HEK293T (cell line): ENCODE measurements at regions not wholly inside any gene's neighbourhood (a gene's known extent, or its start where the extent isn't known, plus 50 kb on each side); places are given as distances from the start of the nearest gene placed in this dataset.

Experiments
- ARNT ChIP-seq: fragments of 450-650 bp; IDR thresholded peaks from 2 replicates; pipeline ENCODE4 v1.6.1; 2017; ENCODE audit warnings: mild to moderate bottlenecking
- BHLHE40 ChIP-seq: fragments of 450-650 bp; IDR thresholded peaks from 2 replicates; pipeline ENCODE4 v1.6.1; 2016; ENCODE audit warnings: mild to moderate bottlenecking, moderate library complexity, borderline replicate concordance
- CTBP1 ChIP-seq: fragments of 450-650 bp; IDR thresholded peaks from 2 replicates; pipeline ENCODE4 v1.6.1; 2016; ENCODE audit warnings: borderline replicate concordance
- ELF4 ChIP-seq: fragments of 450-650 bp; IDR thresholded peaks from 2 replicates; pipeline ENCODE4 v1.6.1; 2017; ENCODE audit warnings: antibody characterized with exemption
- FOXA1 ChIP-seq: fragments of 450-650 bp; IDR thresholded peaks from 2 replicates; pipeline ENCODE4 v1.6.1; 2016; ENCODE audit warnings: mild to moderate bottlenecking
- FOXK2 ChIP-seq: fragments of 450-650 bp; IDR thresholded peaks from 2 replicates; pipeline ENCODE4 v1.6.1; 2016; ENCODE audit warnings: mild to moderate bottlenecking
- FOXM1 ChIP-seq: fragments of 450-650 bp; IDR thresholded peaks from 2 replicates; pipeline ENCODE4 v1.6.1; 2017; ENCODE audit warnings: mild to moderate bottlenecking, borderline replicate concordance
- HDGF ChIP-seq: fragments of 450-650 bp; IDR thresholded peaks from 2 replicates; pipeline ENCODE4 v1.6.1; 2017; ENCODE audit warnings: antibody characterized with exemption, borderline replicate concordance
- L3MBTL2 ChIP-seq: fragments of 450-650 bp; conservative IDR thresholded peaks from 2 replicates; pipeline ENCODE4 v1.6.1; 2016; ENCODE audit warnings: mild to moderate bottlenecking
- LEF1 ChIP-seq: fragments of 450-650 bp; IDR thresholded peaks from 2 replicates; pipeline ENCODE4 v1.6.1; 2017; ENCODE audit warnings: mild to moderate bottlenecking, borderline replicate concordance
- NFRKB ChIP-seq: fragments of 450-650 bp; IDR thresholded peaks from 2 replicates; pipeline ENCODE4 v1.6.1; 2016; ENCODE audit warnings: mild to moderate bottlenecking, moderate library complexity
- SP1 ChIP-seq: fragments of 450-650 bp; IDR thresholded peaks from 2 replicates; pipeline ENCODE4 v1.6.1; 2017
- SUZ12 ChIP-seq: fragments of 450-650 bp; IDR thresholded peaks from 2 replicates; pipeline ENCODE4 v1.6.1; 2016; ENCODE audit warnings: mild to moderate bottlenecking

DNA sequence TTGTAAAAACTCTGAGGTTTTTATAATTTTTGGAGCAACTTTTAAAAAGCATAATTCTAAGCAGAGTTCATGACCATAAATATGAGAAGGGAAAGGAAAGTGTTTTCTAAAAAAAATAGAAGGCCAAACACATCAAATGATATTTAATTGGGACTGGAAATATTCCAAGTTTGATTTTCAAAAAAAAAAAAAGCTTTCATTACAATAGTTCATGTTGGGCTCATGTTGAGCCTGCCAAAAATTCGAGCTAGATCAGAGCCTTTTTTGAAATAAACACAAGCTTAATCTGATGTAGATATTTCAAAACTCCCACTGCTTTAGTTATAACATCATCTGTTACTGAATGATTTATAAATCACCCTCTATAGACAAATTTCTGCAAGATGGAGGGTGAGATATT, 163.4 kb upstream of the DEFB112 start:
- TF ChIP-seq FOXK2: no peak
- TF ChIP-seq NFRKB: no peak
- TF ChIP-seq FOXM1: no peak
- no peak for TF ChIP-seq SUZ12
- no peak for TF ChIP-seq FOXA1
- TF ChIP-seq SP1: no peak
- TF ChIP-seq HDGF: no peak
- TF ChIP-seq L3MBTL2: no peak
- no peak for TF ChIP-seq ARNT
- no peak for TF ChIP-seq ELF4
- TF ChIP-seq LEF1: no peak
- TF ChIP-seq BHLHE40: no peak
- no peak for TF ChIP-seq CTBP1
